HG03558 (cell line): ENCODE measurements at regions not wholly inside any gene's neighbourhood (a gene's known extent, or its start where the extent isn't known, plus 50 kb on each side); places are given as distances from the start of the nearest gene placed in this dataset.
"Not testable (repeated sequence)": the region's sequence is repeated elsewhere in the genome, so short reads cannot be mapped to it uniquely, and the experiment has no call there.

Experiments
- ATAC-seq: cut with Tn5 transposase; IDR thresholded peaks from one replicate; pipeline ENCODE4 v1.9.1; 2021; ENCODE audit warnings: moderate number of reproducible peaks; ENCODE audit not compliant: unreplicated experiment; ENCODE audit errors: extremely low read depth

- no peak for ATAC-seq
These were observed 244.3 kb downstream of the RPLP1 start for GRCh38 chr15:69696946-69697345.

GRCh38 chr15:69697916-69698315, 245.3 kb downstream of the RPLP1 start:
- no peak for ATAC-seq

- no peak for ATAC-seq
These were observed 246.5 kb downstream of the RPLP1 start for GRCh38 chr15:69699096-69699495.

GRCh38 chr15:69700380-69700779, 247.8 kb downstream of the RPLP1 start:
- no peak for ATAC-seq

GRCh38 chr15:69701198-69701597, 248.6 kb downstream of the RPLP1 start:
- no peak for ATAC-seq

- no peak for ATAC-seq
These were observed 251.0 kb downstream of the RPLP1 start for GRCh38 chr15:69703532-69704187.

GRCh38 chr15:69704229-69704628, 251.6 kb downstream of the RPLP1 start:
- ATAC-seq: no peak

GRCh38 chr15:69704700-69705099, 252.1 kb downstream of the RPLP1 start:
- no peak for ATAC-seq

GRCh38 chr15:69706353-69707097, 253.9 kb downstream of the RPLP1 start:
- ATAC-seq: no peak

GRCh38 chr15:69707241-69707640, 254.6 kb downstream of the RPLP1 start:
- ATAC-seq: not testable (repeated sequence)

GRCh38 chr15:69708436-69709122, 256.0 kb downstream of the RPLP1 start:
- ATAC-seq: not testable (repeated sequence)

- ATAC-seq: no peak
These were observed 260.4 kb downstream of the RPLP1 start for GRCh38 chr15:69712991-69713390.

GRCh38 chr15:69713726-69714559, 261.3 kb downstream of the RPLP1 start:
- ATAC-seq: peak; percentile 77

GRCh38 chr15:69715210-69715609, 262.6 kb downstream of the RPLP1 start:
- no peak for ATAC-seq

GRCh38 chr15:69718436-69718835, 265.8 kb downstream of the RPLP1 start:
- ATAC-seq: no peak

- no peak for ATAC-seq
These were observed 266.3 kb downstream of the RPLP1 start for GRCh38 chr15:69718916-69719315.

- no peak for ATAC-seq
These were observed 267.1 kb downstream of the RPLP1 start for GRCh38 chr15:69719527-69720240.

- ATAC-seq: no peak
These were observed 267.9 kb downstream of the RPLP1 start for GRCh38 chr15:69720536-69720935.

GRCh38 chr15:69722924-69723323, 270.3 kb downstream of the RPLP1 start:
- ATAC-seq: no peak
